ENCODE measurements at regions not wholly inside any gene's neighbourhood (a gene's known extent, or its start where the extent isn't known, plus 50 kb on each side); places are given as distances from the start of the nearest gene placed in this dataset.
A peak's percentile ranks its signal among the peaks of the same experiment; 100 is the strongest.

DNA sequence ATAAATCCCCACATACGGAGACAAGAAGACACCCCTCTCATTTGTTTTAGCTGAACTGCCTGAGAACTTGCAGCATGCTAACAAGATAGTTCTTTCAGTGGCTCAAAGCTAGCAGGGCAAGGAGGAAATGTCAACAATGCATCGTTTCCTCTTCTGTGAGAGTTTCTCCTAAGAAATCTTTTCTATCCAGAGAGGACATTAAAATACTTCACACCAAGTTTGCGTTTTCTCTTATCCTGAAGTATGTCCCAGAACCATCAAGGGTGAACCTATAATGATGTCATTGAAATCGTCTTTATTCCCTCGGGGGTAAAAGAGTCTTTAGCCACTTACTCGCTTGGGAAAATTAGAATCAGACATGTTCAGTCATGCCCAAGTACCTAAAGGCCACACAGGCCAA is 541.7 kb upstream of the MDFIC2 start:
- POLR2A ChIA-PET (ENCODE audit: low non-redundant PET): no interaction called here
- TF ChIP-seq, protein P1, sequence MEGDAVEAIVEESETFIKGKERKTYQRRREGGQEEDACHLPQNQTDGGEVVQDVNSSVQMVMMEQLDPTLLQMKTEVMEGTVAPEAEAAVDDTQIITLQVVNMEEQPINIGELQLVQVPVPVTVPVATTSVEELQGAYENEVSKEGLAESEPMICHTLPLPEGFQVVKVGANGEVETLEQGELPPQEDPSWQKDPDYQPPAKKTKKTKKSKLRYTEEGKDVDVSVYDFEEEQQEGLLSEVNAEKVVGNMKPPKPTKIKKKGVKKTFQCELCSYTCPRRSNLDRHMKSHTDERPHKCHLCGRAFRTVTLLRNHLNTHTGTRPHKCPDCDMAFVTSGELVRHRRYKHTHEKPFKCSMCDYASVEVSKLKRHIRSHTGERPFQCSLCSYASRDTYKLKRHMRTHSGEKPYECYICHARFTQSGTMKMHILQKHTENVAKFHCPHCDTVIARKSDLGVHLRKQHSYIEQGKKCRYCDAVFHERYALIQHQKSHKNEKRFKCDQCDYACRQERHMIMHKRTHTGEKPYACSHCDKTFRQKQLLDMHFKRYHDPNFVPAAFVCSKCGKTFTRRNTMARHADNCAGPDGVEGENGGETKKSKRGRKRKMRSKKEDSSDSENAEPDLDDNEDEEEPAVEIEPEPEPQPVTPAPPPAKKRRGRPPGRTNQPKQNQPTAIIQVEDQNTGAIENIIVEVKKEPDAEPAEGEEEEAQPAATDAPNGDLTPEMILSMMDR (conservative IDR thresholded peaks at IDR 0.05; ENCODE audit: low read depth): no peak
- CTCF ChIA-PET: no interaction called here
- H3K27ac ChIP-seq: no peak overlapping the region
- DNase-seq (ENCODE audit: low spot score): peak; percentile 12

DNA sequence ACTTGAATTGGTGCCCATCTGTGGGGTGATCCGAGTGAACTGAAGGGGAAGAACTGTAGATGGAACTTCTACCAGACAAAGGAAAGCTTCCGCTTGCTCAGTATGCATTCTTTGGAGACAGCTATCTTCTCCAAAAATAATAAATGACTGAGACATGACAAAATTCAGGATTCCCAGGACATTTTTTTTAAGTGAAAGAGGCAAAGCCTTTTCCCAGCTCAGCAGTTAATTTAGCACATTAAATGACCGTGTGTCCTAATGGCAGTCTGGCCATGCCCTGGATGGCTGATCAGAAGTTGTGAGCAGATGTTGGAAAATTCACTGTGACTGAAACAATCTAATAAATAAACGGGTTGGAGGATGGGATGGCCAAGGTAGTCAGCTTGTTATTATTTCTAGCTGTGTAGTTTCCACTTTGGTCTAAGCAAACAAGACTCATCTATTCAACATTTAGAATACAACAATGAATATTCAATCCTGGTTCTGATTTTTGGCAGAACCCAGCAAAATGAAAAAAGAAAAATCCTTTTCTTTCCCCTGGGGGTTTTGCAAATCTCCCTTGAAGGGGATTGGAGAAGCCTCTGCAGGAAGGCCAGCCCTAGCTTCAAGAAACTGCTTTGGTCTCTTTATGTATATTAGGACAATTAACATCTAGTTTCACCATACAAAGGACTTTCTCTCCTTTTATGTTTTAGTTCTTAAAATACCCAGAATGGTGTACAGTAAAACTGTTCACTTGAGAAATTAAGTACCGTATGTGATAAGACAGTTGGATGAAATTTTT is 540.9 kb upstream of the MDFIC2 start:
- POLR2A ChIA-PET (ENCODE audit: low non-redundant PET): no interaction called here
- no peak for DNase-seq (ENCODE audit: low spot score)
- no peak overlapping the region for H3K27ac ChIP-seq
- CTCF ChIA-PET: no interaction called here
- TF ChIP-seq, protein P1 (conservative IDR thresholded peaks at IDR 0.05; ENCODE audit: low read depth): no peak

DNA sequence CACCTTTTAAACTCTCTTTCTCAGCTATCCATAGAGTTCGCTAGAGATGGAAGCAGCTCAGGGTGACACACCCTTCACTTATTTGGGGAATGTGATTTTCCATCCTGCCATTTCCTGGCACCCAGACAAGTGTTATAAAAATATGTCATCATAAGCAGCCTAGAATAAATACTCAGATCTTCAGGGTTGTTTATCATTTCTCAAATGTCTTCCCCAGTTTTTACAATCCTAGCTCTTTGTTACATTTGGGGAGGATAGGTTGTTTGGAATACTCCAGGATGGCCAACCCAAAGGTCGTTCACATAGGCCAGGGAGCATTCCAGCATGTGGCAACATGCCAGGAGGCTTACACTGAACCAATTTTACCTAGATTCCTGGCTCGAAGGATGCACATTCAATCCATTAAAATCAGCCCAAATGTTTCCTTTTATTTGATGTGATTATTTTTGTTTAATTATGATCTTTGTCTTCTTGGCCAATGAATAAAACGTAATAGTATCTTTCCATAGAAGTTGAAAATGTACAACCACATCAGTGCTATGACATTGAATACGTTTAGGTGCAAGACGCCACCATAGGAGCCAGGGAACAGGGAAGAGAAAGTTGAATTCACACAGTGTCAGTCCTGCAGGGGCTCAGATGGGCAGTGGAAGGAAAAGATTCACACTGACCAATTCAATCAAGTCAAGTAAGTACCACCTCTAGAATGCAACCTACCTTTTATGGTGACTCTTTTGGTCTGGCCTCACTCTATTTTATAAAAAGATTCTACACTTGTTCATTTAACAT is 537.7 kb upstream of the MDFIC2 start:
- no peak overlapping the region for H3K27ac ChIP-seq
- ChIA-PET POLR2A (ENCODE audit: low non-redundant PET) (no interaction called here), CTCF (no interaction called here)
- TF ChIP-seq, protein P1 (conservative IDR thresholded peaks at IDR 0.05; ENCODE audit: low read depth): no peak
- peak; percentile 74 for DNase-seq (ENCODE audit: low spot score)

DNA sequence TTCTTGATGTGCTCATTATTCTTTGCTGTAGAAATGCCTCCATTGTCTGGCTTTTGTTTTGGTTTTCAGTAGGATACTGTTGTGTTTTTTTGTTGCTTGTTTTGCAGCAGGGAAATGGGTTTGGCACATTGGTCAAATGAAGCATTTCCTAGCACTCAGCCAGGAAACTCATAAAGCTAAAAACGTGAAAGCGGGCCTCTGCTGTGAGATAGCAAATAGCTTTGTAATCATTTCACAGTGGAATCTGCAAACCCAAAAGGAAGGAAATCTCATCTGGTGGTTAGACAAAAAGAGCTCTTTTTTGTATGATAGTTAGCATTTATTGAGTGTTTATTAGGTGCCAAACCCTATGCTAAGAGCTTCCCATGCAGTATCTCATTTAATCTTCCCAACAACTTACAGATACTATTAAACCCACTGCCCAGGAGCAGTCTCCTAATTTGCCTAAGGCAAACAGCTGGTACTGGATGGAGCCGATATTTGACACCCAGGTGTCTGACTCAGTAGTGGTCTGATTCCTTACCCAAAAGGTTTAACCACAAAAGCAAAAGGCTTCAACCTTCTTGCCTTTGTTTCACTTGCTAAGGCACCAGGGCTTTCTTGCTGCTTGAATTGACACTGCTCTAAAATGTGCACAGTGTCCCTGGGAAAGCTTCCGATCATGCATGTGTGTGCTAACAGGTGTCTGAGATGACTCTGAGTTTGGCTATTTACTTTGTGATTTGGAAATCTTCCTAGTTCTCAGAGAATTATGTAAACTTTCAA is 527.9 kb upstream of the MDFIC2 start:
- peak; percentile 18 for DNase-seq (ENCODE audit: low spot score)
- CTCF ChIA-PET: no interaction called here
- H3K27ac ChIP-seq: no peak overlapping the region

DNA sequence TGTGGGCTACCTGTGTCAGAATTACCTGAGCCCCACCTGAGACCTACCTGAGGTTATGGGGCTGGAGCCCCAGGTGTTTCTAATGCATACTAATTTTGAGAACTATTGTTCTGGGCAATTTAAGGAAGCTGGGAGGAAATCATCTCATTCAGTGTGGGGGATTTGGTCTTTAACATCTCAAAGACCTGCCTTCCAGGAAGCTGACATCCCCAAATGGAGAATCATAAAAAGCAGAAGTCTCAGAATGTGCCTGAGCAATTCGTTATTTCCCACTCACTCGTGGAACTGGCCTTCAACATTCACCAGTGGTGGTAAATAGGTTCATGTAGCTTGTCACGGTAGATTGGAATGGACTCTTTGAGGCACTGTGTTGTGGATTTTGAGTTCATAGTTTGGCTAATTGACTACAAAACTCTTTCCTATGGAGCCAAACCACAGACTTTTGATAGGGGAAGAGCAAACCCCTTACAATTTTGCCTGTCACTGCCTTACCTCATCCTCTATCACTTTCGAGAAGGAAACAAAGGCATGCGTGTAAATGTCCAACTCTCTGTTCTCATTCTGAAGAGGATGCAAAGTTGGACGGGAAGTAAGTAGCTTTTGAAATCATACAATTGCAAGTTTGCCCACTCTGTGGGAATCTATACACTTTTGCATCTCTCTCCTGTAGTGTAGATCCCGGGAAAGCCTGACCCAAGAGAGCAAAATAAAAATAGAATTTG is 521.0 kb upstream of the MDFIC2 start:
- no peak overlapping the region for H3K27ac ChIP-seq
- ChIA-PET CTCF (no interaction called here), POLR2A (ENCODE audit: low non-redundant PET) (no interaction called here)
- DNase-seq (ENCODE audit: low spot score): no peak
- TF ChIP-seq, protein P1 (conservative IDR thresholded peaks at IDR 0.05; ENCODE audit: low read depth): no peak

More for the DNA sequence above, 527.9 kb upstream of the MDFIC2 start:
- TF ChIP-seq, protein P1 (conservative IDR thresholded peaks at IDR 0.05; ENCODE audit: low read depth): no peak
- POLR2A ChIA-PET (ENCODE audit: low non-redundant PET): no interaction called here

DNA sequence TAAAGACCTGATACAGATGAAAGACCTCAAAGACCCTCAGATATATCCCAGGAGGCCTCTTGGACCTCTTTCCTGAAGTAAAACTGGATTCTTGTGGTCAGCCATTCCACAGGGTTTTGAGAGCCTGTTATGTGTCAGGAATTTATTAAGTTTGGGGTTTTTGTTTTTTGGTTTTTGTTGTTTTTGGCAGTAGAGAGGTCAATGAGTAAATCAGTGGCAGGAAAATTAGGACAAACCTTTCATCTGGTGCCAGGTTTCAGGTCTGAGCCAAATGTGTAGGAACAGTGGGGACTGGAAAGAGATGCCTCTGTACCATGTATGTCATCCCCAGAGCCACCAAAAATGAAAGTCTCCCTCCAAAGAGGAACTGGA is 520.4 kb upstream of the MDFIC2 start:
- H3K27ac ChIP-seq: no peak overlapping the region
- no peak for DNase-seq (ENCODE audit: low spot score)
- ChIA-PET CTCF (no interaction called here), POLR2A (ENCODE audit: low non-redundant PET) (no interaction called here)
- TF ChIP-seq, protein P1 (conservative IDR thresholded peaks at IDR 0.05; ENCODE audit: low read depth): no peak

Measured in RWPE1 (cell line).